PC-9 (cell line): ENCODE measurements at regions not wholly inside any gene's neighbourhood (a gene's known extent, or its start where the extent isn't known, plus 50 kb on each side); places are given as distances from the start of the nearest gene placed in this dataset.

ENCODE experiments used
- CTCF ChIP-seq: fragments of 200-600 bp; sonication (generic); conservative IDR thresholded peaks from 2 replicates; pipeline ENCODE4 v1.6.1; 2017; ENCODE audit warnings: mixed run types, antibody characterized with exemption, mild to moderate bottlenecking, moderate library complexity
- EZH2 ChIP-seq: fragments of 200-600 bp; sonication (generic); IDR thresholded peaks from 2 replicates; pipeline ENCODE4 v1.8.0; 2017; ENCODE audit warnings: antibody characterized with exemption, low read depth

- TF ChIP-seq EZH2 (no peak), CTCF (peak; percentile 41)
These were observed 453.0 kb downstream of the GALR1 start for GRCh38 chr18:77702686-77703085.
